ENCODE measurements at regions not wholly inside any gene's neighbourhood (a gene's known extent, or its start where the extent isn't known, plus 50 kb on each side); places are given as distances from the start of the nearest gene placed in this dataset.

DNA sequence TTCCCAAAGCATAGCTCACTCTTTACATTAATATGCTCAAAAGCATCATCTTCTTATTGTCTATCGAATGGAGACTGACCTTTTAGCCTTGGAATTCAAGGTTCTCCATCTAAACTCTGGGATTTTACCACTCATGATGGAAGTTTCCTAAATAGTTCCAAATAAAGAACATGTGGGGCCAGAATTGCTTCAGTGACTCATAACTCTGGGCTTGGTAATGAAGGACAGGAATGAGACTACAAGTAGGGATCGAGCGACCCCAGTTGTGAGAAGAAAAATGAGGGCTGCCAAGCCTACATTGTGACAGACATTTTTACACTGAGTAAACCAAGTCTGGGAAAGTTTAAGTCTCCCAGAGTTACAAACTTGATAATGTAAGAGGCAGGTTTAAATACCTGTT lies 269.9 kb downstream of the CBLL2 start:
- TF ChIP-seq, protein P1, sequence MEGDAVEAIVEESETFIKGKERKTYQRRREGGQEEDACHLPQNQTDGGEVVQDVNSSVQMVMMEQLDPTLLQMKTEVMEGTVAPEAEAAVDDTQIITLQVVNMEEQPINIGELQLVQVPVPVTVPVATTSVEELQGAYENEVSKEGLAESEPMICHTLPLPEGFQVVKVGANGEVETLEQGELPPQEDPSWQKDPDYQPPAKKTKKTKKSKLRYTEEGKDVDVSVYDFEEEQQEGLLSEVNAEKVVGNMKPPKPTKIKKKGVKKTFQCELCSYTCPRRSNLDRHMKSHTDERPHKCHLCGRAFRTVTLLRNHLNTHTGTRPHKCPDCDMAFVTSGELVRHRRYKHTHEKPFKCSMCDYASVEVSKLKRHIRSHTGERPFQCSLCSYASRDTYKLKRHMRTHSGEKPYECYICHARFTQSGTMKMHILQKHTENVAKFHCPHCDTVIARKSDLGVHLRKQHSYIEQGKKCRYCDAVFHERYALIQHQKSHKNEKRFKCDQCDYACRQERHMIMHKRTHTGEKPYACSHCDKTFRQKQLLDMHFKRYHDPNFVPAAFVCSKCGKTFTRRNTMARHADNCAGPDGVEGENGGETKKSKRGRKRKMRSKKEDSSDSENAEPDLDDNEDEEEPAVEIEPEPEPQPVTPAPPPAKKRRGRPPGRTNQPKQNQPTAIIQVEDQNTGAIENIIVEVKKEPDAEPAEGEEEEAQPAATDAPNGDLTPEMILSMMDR (IDR thresholded peaks at IDR 0.05) = no peak
- TF ChIP-seq POLR2A (IDR thresholded peaks at IDR 0.05) = no peak

Data from uterus (tissue), 2 donors.